OCI-LY3 (cell line): ENCODE measurements at regions not wholly inside any gene's neighbourhood (a gene's known extent, or its start where the extent isn't known, plus 50 kb on each side); places are given as distances from the start of the nearest gene placed in this dataset.
"Not testable (repeated sequence)": the region's sequence is repeated elsewhere in the genome, so short reads cannot be mapped to it uniquely, and the experiment has no call there.

ENCODE experiments used
- H2AFZ ChIP-seq: fragments of 200-600, 300-600 bp; shearing (Covaris generic); 2 replicates; pipeline ENCODE4 v1.6.0; 2014; ENCODE audit warnings: antibody characterized with exemption, low read depth, low read length
- H3K27ac ChIP-seq: fragments of 200-600, 300-600 bp; sonication (generic); 2 replicates; pipeline ENCODE4 v1.5.1; 2014; ENCODE audit warnings: mild to moderate bottlenecking, low read length, moderate library complexity, mixed read lengths
- H3K27me3 ChIP-seq: fragments of 200-600, 300-600 bp; sonication (generic); 2 replicates; pipeline ENCODE4 v1.6.1; 2014; ENCODE audit warnings: low read depth, low read length, mixed read lengths
- H3K36me3 ChIP-seq: fragments of 200-600, 300-600 bp; sonication (generic); replicated peaks from 2 replicates; pipeline ENCODE3; 2014; ENCODE audit warnings: low read depth, low read length, mixed read lengths
- H3K4me1 ChIP-seq: fragments of 300-600, 200-600 bp; sonication (generic); 2 replicates; pipeline ENCODE4 v1.6.1; 2014; ENCODE audit warnings: low read length, mixed read lengths
- H3K4me2 ChIP-seq: fragments of 200-600, 300-600 bp; sonication (generic); 2 replicates; pipeline ENCODE4 v1.6.1; 2014; ENCODE audit warnings: low read length, mixed read lengths
- H3K4me3 ChIP-seq: fragments of 300-600, 200-600 bp; sonication (generic); 2 replicates; pipeline ENCODE4 v1.5.1; 2014; ENCODE audit warnings: antibody characterized with exemption, mild to moderate bottlenecking, low read length, moderate library complexity
- H3K79me2 ChIP-seq: fragments of 300-600, 200-600 bp; shearing (Covaris generic); 2 replicates; pipeline ENCODE4 v1.6.1; 2014; ENCODE audit warnings: mild to moderate bottlenecking, low read length, mixed read lengths
- H3K9ac ChIP-seq: fragments of 300-600, 200-600 bp; shearing (Covaris generic); 2 replicates; pipeline ENCODE4 v1.6.0; 2014; ENCODE audit warnings: mild to moderate bottlenecking, low read length, moderate library complexity
- H3K9me3 ChIP-seq: fragments of 200-600, 300-600 bp; shearing (Covaris generic); 2 replicates; pipeline ENCODE4 v1.6.1; 2014; ENCODE audit warnings: low read length, mixed read lengths; ENCODE audit not compliant: insufficient read depth
- H4K20me1 ChIP-seq: fragments of 200-600, 300-600 bp; sonication (generic); 2 replicates; pipeline ENCODE4 v1.6.1; 2016; ENCODE audit warnings: low read length, mixed read lengths; ENCODE audit not compliant: insufficient read depth
- CTCF ChIP-seq: fragments of 200-600, 300-600 bp; sonication (generic); IDR thresholded peaks from 2 replicates; pipeline ENCODE4 v1.5.1; 2014; ENCODE audit warnings: antibody characterized with exemption, low read length, low read depth
- EZH2phosphoT487 ChIP-seq: fragments of 200-600 bp; shearing (Covaris generic); IDR thresholded peaks from 2 replicates; pipeline ENCODE4 v1.6.1; 2018; ENCODE audit warnings: antibody characterized with exemption, mixed run types, low read depth

GRCh38 chr6:144515761-144516160, 230.6 kb downstream of the UTRN start:
- TF ChIP-seq EZH2phosphoT487, result no peak
- TF ChIP-seq CTCF, result no peak
- H2AFZ ChIP-seq, result no peak overlapping the region

GRCh38 chr6:144519426-144519825, 234.3 kb downstream of the UTRN start:
- no peak overlapping the region for H3K9ac ChIP-seq
- H3K4me2 ChIP-seq, result no peak overlapping the region
- no peaks in the 10 kb centered on the region for H3K9me3 ChIP-seq
- H3K36me3 ChIP-seq, result no peaks in the 10 kb centered on the region
- H4K20me1 ChIP-seq, result no peaks in the 10 kb centered on the region
- no peak overlapping the region for H2AFZ ChIP-seq
- no peaks in the 10 kb centered on the region for H3K79me2 ChIP-seq
- no peak overlapping the region for H3K4me3 ChIP-seq
- TF ChIP-seq CTCF, result no peak
- TF ChIP-seq EZH2phosphoT487, result no peak
- no peak overlapping the region for H3K27ac ChIP-seq
- no peaks in the 10 kb centered on the region for H3K27me3 ChIP-seq
- no peaks in the 10 kb centered on the region for H3K4me1 ChIP-seq

More at GRCh38 chr6:144515761-144516160, 230.6 kb downstream of the UTRN start:
- no peak overlapping the region for H3K4me2 ChIP-seq
- H3K27ac ChIP-seq, result no peak overlapping the region
- no peak overlapping the region for H3K4me3 ChIP-seq
- H3K9ac ChIP-seq, result no peak overlapping the region
- H3K36me3 ChIP-seq, result no peaks in the 10 kb centered on the region
- no peaks in the 10 kb centered on the region for H4K20me1 ChIP-seq
- H3K9me3 ChIP-seq, result no peaks in the 10 kb centered on the region
- no peaks in the 10 kb centered on the region for H3K4me1 ChIP-seq
- H3K27me3 ChIP-seq, result no peaks in the 10 kb centered on the region
- no peaks in the 10 kb centered on the region for H3K79me2 ChIP-seq

- H3K4me2 ChIP-seq, result no peak overlapping the region
- no peak overlapping the region for H3K9ac ChIP-seq
- TF ChIP-seq EZH2phosphoT487, result no peak
- no peak for TF ChIP-seq CTCF
- no peak overlapping the region for H3K4me3 ChIP-seq
- no peaks in the 10 kb centered on the region for H3K79me2 ChIP-seq
- no peaks in the 10 kb centered on the region for H3K4me1 ChIP-seq
- no peak overlapping the region for H3K27ac ChIP-seq
- H3K27me3 ChIP-seq, result no peaks in the 10 kb centered on the region
- no peaks in the 10 kb centered on the region for H3K9me3 ChIP-seq
- no peaks in the 10 kb centered on the region for H3K36me3 ChIP-seq
- no peak overlapping the region for H2AFZ ChIP-seq
- no peaks in the 10 kb centered on the region for H4K20me1 ChIP-seq
Observed at GRCh38 chr6:144528743-144529425, 243.7 kb downstream of the UTRN start.

- Histone ChIP-seq H4K20me1 (no peaks in the 10 kb centered on the region), H2AFZ (no peak overlapping the region), H3K4me3 (no peak overlapping the region), H3K27ac (no peak overlapping the region), H3K4me2 (no peak overlapping the region), H3K9me3 (no peaks in the 10 kb centered on the region), H3K36me3 (no peaks in the 10 kb centered on the region), H3K9ac (no peak overlapping the region), H3K4me1 (no peaks in the 10 kb centered on the region), H3K79me2 (no peaks in the 10 kb centered on the region), H3K27me3 (no peaks in the 10 kb centered on the region)
- no peak for TF ChIP-seq CTCF
- no peak for TF ChIP-seq EZH2phosphoT487
Observed at GRCh38 chr6:144530118-144530517, 245.0 kb downstream of the UTRN start.

- not testable (repeated sequence) for H3K9me3 ChIP-seq, H3K27ac ChIP-seq, H3K9ac ChIP-seq, H4K20me1 ChIP-seq, H2AFZ ChIP-seq, H3K4me1 ChIP-seq, H3K4me2 ChIP-seq, H3K27me3 ChIP-seq, H3K4me3 ChIP-seq, H3K36me3 ChIP-seq, H3K79me2 ChIP-seq
Observed at GRCh38 chr6:144532238-144532637, 247.1 kb downstream of the UTRN start.
